ENCODE measurements at regions not wholly inside any gene's neighbourhood (a gene's known extent, or its start where the extent isn't known, plus 50 kb on each side); places are given as distances from the start of the nearest gene placed in this dataset.

DNA sequence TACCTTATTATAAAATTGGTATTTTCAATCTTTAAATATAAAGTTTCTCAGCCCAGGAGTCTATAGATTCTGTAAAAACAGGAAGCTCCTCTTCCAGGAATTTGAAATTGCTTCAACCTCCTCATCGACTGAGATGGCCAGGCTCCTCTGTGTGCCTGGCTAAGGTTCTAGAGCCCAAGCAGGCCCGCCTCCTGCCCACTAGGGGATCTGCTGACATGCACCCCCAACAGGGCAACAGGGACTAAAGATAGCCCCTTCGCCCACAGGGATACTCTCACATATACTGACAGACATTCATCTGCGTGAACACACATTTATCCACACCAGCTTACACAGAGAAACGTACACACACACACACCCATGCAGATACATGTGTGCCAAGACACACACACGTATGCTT, 183.1 kb upstream of the TLE3 start:
- no peak overlapping the region for H3K9ac ChIP-seq (ENCODE audit: low read length)
- no peak overlapping the region for H3K4me2 ChIP-seq (ENCODE audit: low read length)
- H3K27ac ChIP-seq (ENCODE audit: low read length) = no peak overlapping the region
- no peaks in the 10 kb centered on the region for H3F3A ChIP-seq (ENCODE audit: insufficient read depth, low read length, poor library complexity, severe bottlenecking)
- H3K9me2 ChIP-seq (ENCODE audit: insufficient read depth, low read length) = no peaks in the 10 kb centered on the region
- H3K36me3 ChIP-seq (ENCODE audit: insufficient read depth, low read length) = no peaks in the 10 kb centered on the region
- no peaks in the 10 kb centered on the region for H3K27me3 ChIP-seq (ENCODE audit: insufficient read depth, low read depth, low read length)
- H3K4me3 ChIP-seq (ENCODE audit: low read length) = no peak overlapping the region
- no peaks in the 10 kb centered on the region for H3K9me3 ChIP-seq (ENCODE audit: low read length)
- H2AFZ ChIP-seq (ENCODE audit: low read depth, low read length) = no peak overlapping the region
- H3K79me2 ChIP-seq (replicated peaks; ENCODE audit: insufficient read depth, low read length) = no peaks in the 10 kb centered on the region
- H4K20me1 ChIP-seq (ENCODE audit: insufficient read depth) = no peaks in the 10 kb centered on the region
- no peak for TF ChIP-seq RAD21 (conservative IDR thresholded peaks at IDR 0.05)
- no peak for TF ChIP-seq TAF1 (IDR thresholded peaks at IDR 0.05; ENCODE audit: low read depth)
- TF ChIP-seq POLR2AphosphoS5 (IDR thresholded peaks at IDR 0.05) = no peak
- TF ChIP-seq MXI1 (conservative IDR thresholded peaks at IDR 0.05; ENCODE audit: poor library complexity, severe bottlenecking) = no peak
- TF ChIP-seq SMC3 (conservative IDR thresholded peaks at IDR 0.05; ENCODE audit: poor library complexity) = no peak
- TF ChIP-seq, protein P1, sequence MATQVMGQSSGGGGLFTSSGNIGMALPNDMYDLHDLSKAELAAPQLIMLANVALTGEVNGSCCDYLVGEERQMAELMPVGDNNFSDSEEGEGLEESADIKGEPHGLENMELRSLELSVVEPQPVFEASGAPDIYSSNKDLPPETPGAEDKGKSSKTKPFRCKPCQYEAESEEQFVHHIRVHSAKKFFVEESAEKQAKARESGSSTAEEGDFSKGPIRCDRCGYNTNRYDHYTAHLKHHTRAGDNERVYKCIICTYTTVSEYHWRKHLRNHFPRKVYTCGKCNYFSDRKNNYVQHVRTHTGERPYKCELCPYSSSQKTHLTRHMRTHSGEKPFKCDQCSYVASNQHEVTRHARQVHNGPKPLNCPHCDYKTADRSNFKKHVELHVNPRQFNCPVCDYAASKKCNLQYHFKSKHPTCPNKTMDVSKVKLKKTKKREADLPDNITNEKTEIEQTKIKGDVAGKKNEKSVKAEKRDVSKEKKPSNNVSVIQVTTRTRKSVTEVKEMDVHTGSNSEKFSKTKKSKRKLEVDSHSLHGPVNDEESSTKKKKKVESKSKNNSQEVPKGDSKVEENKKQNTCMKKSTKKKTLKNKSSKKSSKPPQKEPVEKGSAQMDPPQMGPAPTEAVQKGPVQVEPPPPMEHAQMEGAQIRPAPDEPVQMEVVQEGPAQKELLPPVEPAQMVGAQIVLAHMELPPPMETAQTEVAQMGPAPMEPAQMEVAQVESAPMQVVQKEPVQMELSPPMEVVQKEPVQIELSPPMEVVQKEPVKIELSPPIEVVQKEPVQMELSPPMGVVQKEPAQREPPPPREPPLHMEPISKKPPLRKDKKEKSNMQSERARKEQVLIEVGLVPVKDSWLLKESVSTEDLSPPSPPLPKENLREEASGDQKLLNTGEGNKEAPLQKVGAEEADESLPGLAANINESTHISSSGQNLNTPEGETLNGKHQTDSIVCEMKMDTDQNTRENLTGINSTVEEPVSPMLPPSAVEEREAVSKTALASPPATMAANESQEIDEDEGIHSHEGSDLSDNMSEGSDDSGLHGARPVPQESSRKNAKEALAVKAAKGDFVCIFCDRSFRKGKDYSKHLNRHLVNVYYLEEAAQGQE (IDR thresholded peaks at IDR 0.05; ENCODE audit: borderline replicate concordance) = no peak
- no peak for TF ChIP-seq EZH2 (IDR thresholded peaks at IDR 0.05; ENCODE audit: borderline replicate concordance, insufficient read depth, low read length, poor library complexity, severe bottlenecking)
- no peak for TF ChIP-seq EP300 (conservative IDR thresholded peaks at IDR 0.05; ENCODE audit: poor library complexity, severe bottlenecking)
- TF ChIP-seq, protein P2, sequence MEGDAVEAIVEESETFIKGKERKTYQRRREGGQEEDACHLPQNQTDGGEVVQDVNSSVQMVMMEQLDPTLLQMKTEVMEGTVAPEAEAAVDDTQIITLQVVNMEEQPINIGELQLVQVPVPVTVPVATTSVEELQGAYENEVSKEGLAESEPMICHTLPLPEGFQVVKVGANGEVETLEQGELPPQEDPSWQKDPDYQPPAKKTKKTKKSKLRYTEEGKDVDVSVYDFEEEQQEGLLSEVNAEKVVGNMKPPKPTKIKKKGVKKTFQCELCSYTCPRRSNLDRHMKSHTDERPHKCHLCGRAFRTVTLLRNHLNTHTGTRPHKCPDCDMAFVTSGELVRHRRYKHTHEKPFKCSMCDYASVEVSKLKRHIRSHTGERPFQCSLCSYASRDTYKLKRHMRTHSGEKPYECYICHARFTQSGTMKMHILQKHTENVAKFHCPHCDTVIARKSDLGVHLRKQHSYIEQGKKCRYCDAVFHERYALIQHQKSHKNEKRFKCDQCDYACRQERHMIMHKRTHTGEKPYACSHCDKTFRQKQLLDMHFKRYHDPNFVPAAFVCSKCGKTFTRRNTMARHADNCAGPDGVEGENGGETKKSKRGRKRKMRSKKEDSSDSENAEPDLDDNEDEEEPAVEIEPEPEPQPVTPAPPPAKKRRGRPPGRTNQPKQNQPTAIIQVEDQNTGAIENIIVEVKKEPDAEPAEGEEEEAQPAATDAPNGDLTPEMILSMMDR (IDR thresholded peaks at IDR 0.05; ENCODE audit: poor library complexity, severe bottlenecking) = no peak

DNA sequence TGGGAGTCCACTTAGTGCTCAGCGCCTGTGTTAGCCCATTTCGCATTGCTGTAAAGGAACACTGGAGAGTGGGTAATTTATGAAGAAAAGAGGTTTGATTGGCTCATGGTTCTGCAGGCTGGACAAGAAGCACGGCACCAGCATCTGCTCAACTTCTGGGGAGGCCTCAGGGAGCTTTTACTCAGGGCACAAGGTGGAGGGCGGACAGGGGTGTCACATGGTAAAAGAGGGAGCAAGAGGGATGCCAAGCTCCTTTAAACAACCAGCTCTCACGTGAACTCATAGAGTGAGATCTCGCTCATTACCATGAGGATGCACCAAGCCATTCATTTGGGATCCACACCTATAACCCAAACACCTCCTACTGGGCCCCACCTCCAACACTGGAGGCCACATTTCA, 181.4 kb upstream of the TLE3 start:
- Histone ChIP-seq H3K27ac (ENCODE audit: low read length) (no peak overlapping the region), H3K9me3 (ENCODE audit: low read length) (no peaks in the 10 kb centered on the region), H3K9me2 (ENCODE audit: insufficient read depth, low read length) (no peaks in the 10 kb centered on the region), H3K9ac (ENCODE audit: low read length) (no peak overlapping the region), H3K36me3 (ENCODE audit: insufficient read depth, low read length) (no peaks in the 10 kb centered on the region), H3K4me2 (ENCODE audit: low read length) (no peak overlapping the region), H3K27me3 (ENCODE audit: insufficient read depth, low read depth, low read length) (no peaks in the 10 kb centered on the region), H3K79me2 (replicated peaks; ENCODE audit: insufficient read depth, low read length) (no peaks in the 10 kb centered on the region), H3K4me3 (ENCODE audit: low read length) (no peak overlapping the region), H2AFZ (ENCODE audit: low read depth, low read length) (no peak overlapping the region), H4K20me1 (ENCODE audit: insufficient read depth) (no peaks in the 10 kb centered on the region), H3F3A (ENCODE audit: insufficient read depth, low read length, poor library complexity, severe bottlenecking) (no peaks in the 10 kb centered on the region)
- TF ChIP-seq, protein P1 (IDR thresholded peaks at IDR 0.05; ENCODE audit: borderline replicate concordance) = no peak
- TF ChIP-seq SMC3 (conservative IDR thresholded peaks at IDR 0.05; ENCODE audit: poor library complexity) = no peak
- TF ChIP-seq RAD21 (conservative IDR thresholded peaks at IDR 0.05) = no peak
- no peak for TF ChIP-seq TAF1 (IDR thresholded peaks at IDR 0.05; ENCODE audit: low read depth)
- no peak for TF ChIP-seq EZH2 (IDR thresholded peaks at IDR 0.05; ENCODE audit: borderline replicate concordance, insufficient read depth, low read length, poor library complexity, severe bottlenecking)
- no peak for TF ChIP-seq EP300 (conservative IDR thresholded peaks at IDR 0.05; ENCODE audit: poor library complexity, severe bottlenecking)
- no peak for TF ChIP-seq POLR2AphosphoS5 (IDR thresholded peaks at IDR 0.05)
- TF ChIP-seq MXI1 (conservative IDR thresholded peaks at IDR 0.05; ENCODE audit: poor library complexity, severe bottlenecking) = no peak
- TF ChIP-seq, protein P2 (IDR thresholded peaks at IDR 0.05; ENCODE audit: poor library complexity, severe bottlenecking) = no peak

All from neural cell (in vitro differentiated cells).